NB4 (cell line): ENCODE measurements at regions not wholly inside any gene's neighbourhood (a gene's known extent, or its start where the extent isn't known, plus 50 kb on each side); places are given as distances from the start of the nearest gene placed in this dataset.

Experiments used
- CTCF ChIP-seq: IDR thresholded peaks from one replicate; pipeline ENCODE4 v1.5.1; 2012; ENCODE audit warnings: low read depth, low read length
- MAX ChIP-seq: IDR thresholded peaks from 2 replicates; pipeline ENCODE4 v1.6.1; 2011; ENCODE audit warnings: low read depth, low read length
- POLR2A ChIP-seq: IDR thresholded peaks from 2 replicates; pipeline ENCODE4 v1.6.1; 2011; ENCODE audit warnings: mild to moderate bottlenecking; ENCODE audit not compliant: insufficient read length; ENCODE audit errors: extremely low read depth

GRCh38 chr9:134521817-134522501 is 119.6 kb upstream of the COL5A1 start:
- TF ChIP-seq CTCF (no peak), POLR2A (no peak), MAX (no peak)
